H1 (cell line): ENCODE measurements at regions not wholly inside any gene's neighbourhood (a gene's known extent, or its start where the extent isn't known, plus 50 kb on each side); places are given as distances from the start of the nearest gene placed in this dataset.

Source experiments
- CTCF ChIA-PET: fragments of 300-600 bp; sonication (Branson Sonifier 250); formaldehyde crosslinking; loops from one replicate; lab custom pipeline; 2021; ENCODE audit not compliant: partially characterized antibody; lab: Charles Lee
- POLR2A ChIA-PET: fragments of 300-600 bp; sonication (Branson Sonifier 250); formaldehyde crosslinking; loops from one replicate; lab custom pipeline; 2021; ENCODE audit warnings: inconsistent platforms; ENCODE audit not compliant: partially characterized antibody; lab: Charles Lee
- DNase-seq, 2 experiments: peaks; one replicate each; pipeline versions ENCODE4 v3.0.0 to v3.0.0-alpha.2; 2010 to 2022; ENCODE audit warnings: low spot score in 2 of 2, low read depth in 1 of 2, mixed read lengths in 1 of 2
- FAIRE-seq: peaks from 2 replicates; lab custom pipeline; 2011; peaks lifted over from hg19 to GRCh38; lab: Jason Lieb, UNC
- H2AFZ ChIP-seq: 2 replicates; pipeline ENCODE4 v1.8.1; 2012; ENCODE audit warnings: low read length, inconsistent platforms
- H2AK5ac ChIP-seq: 2 replicates; pipeline ENCODE4 v1.6.1; 2013; ENCODE audit warnings: low read depth, low read length
- H2BK120ac ChIP-seq: replicated peaks from 2 replicates; pipeline ENCODE3; 2013; ENCODE audit warnings: low read depth, low read length, inconsistent platforms
- H2BK12ac ChIP-seq: 2 replicates; pipeline ENCODE4 v1.6.1; 2013; ENCODE audit warnings: low read depth, low read length
- H2BK15ac ChIP-seq: 2 replicates; pipeline ENCODE4 v1.6.1; 2013; ENCODE audit warnings: low read length
- H2BK20ac ChIP-seq: 2 replicates; pipeline ENCODE4 v1.6.1; 2013; ENCODE audit warnings: low read length
- H2BK5ac ChIP-seq: 2 replicates; pipeline ENCODE4 v1.6.1; 2013; ENCODE audit warnings: low read depth, low read length
- H3K14ac ChIP-seq: 2 replicates; pipeline ENCODE4 v1.6.1; 2013; ENCODE audit warnings: inconsistent platforms; ENCODE audit not compliant: insufficient read length
- H3K18ac ChIP-seq: 2 replicates; pipeline ENCODE4 v1.6.1; 2013; ENCODE audit warnings: low read length; ENCODE audit errors: extremely low read depth
- H3K23ac ChIP-seq: 2 replicates; pipeline ENCODE4 v1.6.1; 2013; ENCODE audit warnings: inconsistent platforms; ENCODE audit not compliant: insufficient read length
- H3K23me2 ChIP-seq: 2 replicates; pipeline ENCODE4 v1.6.1; 2013; ENCODE audit warnings: low read depth, low read length
- H3K27ac ChIP-seq: 2 replicates; pipeline ENCODE4 v1.6.1; 2011; ENCODE audit warnings: low read depth, low read length, inconsistent platforms
- H3K27me3 ChIP-seq, 4 experiments: replicated peaks in 1 of 4; 1 replicate in 1 of 4; 2 replicates in 3 of 4; pipeline versions ENCODE4 v1.6.1 to v1.8.1; 2011 to 2013; ENCODE audit warnings: low read length in 3 of 4, mild to moderate bottlenecking in 3 of 4, inconsistent platforms in 2 of 4, mixed read lengths in 2 of 4, moderate library complexity in 1 of 4; ENCODE audit not compliant: control insufficient read depth in 3 of 4, insufficient read depth in 3 of 4; ENCODE audit errors: extremely low read depth in 1 of 4
- H3K36me3 ChIP-seq, 4 experiments: 2 replicates each; pipeline versions ENCODE4 v1.6.1 to v1.8.1; 2011 to 2013; ENCODE audit warnings: mild to moderate bottlenecking in 4 of 4, low read length in 3 of 4, moderate library complexity in 2 of 4, control low read depth in 1 of 4, inconsistent platforms in 1 of 4; ENCODE audit not compliant: insufficient read depth in 4 of 4, control insufficient read depth in 2 of 4
- H3K4ac ChIP-seq: replicated peaks from 2 replicates; pipeline ENCODE3; 2013; ENCODE audit warnings: low read length, low read depth, mixed read lengths, inconsistent platforms; ENCODE audit not compliant: insufficient read length
- H3K4me1 ChIP-seq, 4 experiments: replicated peaks in 1 of 4; 1 replicate in 1 of 4; 2 replicates in 3 of 4; pipeline versions ENCODE4 v1.6.1 to v1.8.1; 2011 to 2013; ENCODE audit warnings: low read length in 3 of 4, inconsistent platforms in 2 of 4, mixed read lengths in 1 of 4; ENCODE audit not compliant: insufficient read depth in 4 of 4, control insufficient read depth in 3 of 4
- H3K4me2 ChIP-seq, 2 experiments: 2 replicates each; pipeline versions ENCODE4 v1.6.1 to v1.8.1; 2011 to 2013; ENCODE audit warnings: low read depth in 2 of 2, low read length in 2 of 2, control low read depth in 1 of 2, inconsistent platforms in 1 of 2, mild to moderate bottlenecking in 1 of 2; ENCODE audit not compliant: insufficient read depth in 1 of 2
- H3K4me3 ChIP-seq, 4 experiments: fragments of 200-600, 300-600 bp in 1 of 4; sonication (generic), shearing (Covaris generic), sonication (Bioruptor Twin) in 1 of 4; 2 replicates each; pipeline versions ENCODE4 v1.5.1 to v1.8.1; 2011 to 2016; ENCODE audit warnings: low read length in 4 of 4, low read depth in 3 of 4, control low read depth in 2 of 4, inconsistent platforms in 2 of 4, mild to moderate bottlenecking in 2 of 4, mixed read lengths in 1 of 4, moderate library complexity in 1 of 4; ENCODE audit not compliant: insufficient read depth in 2 of 4; ENCODE audit errors: extremely low read depth in 1 of 4
- H3K56ac ChIP-seq: replicated peaks from 2 replicates; pipeline ENCODE3; 2013; ENCODE audit warnings: low read depth, mild to moderate bottlenecking, mixed read lengths, low read length, inconsistent platforms; ENCODE audit not compliant: insufficient read length
- H3K79me1 ChIP-seq: 2 replicates; pipeline ENCODE4 v1.6.1; 2013; ENCODE audit warnings: low read depth, low read length, control low read depth
- H3K79me2 ChIP-seq, 2 experiments: 2 replicates each; pipeline versions ENCODE4 v1.6.1 to v1.8.1; 2012 to 2013; ENCODE audit warnings: low read length in 2 of 2, mild to moderate bottlenecking in 2 of 2, inconsistent platforms in 1 of 2; ENCODE audit not compliant: insufficient read depth in 2 of 2, control insufficient read depth in 1 of 2
- H3K9ac ChIP-seq, 4 experiments: replicated peaks in 1 of 4; 1 replicate in 1 of 4; 2 replicates in 3 of 4; pipeline versions ENCODE4 v1.6.1 to v1.8.1; 2011 to 2013; ENCODE audit warnings: low read depth in 3 of 4, low read length in 3 of 4, control low read depth in 2 of 4, mild to moderate bottlenecking in 2 of 4, moderate library complexity in 2 of 4, inconsistent platforms in 1 of 4; ENCODE audit errors: extremely low read depth in 1 of 4
- H3K9me3 ChIP-seq, 2 experiments: 2 replicates each; pipeline versions ENCODE4 v1.6.1 to v1.8.1; 2012 to 2013; ENCODE audit warnings: mild to moderate bottlenecking in 2 of 2, moderate library complexity in 2 of 2, control low read depth in 1 of 2, inconsistent platforms in 1 of 2, low read depth in 1 of 2, low read length in 1 of 2, mixed read lengths in 1 of 2; ENCODE audit not compliant: insufficient read depth in 2 of 2
- H4K20me1 ChIP-seq, 2 experiments: replicated peaks in 1 of 2; 2 replicates each; pipeline versions ENCODE3 to v1.8.1; 2011 to 2013; ENCODE audit warnings: inconsistent platforms in 2 of 2, low read length in 2 of 2, mild to moderate bottlenecking in 1 of 2; ENCODE audit not compliant: insufficient read depth in 2 of 2, control insufficient read depth in 1 of 2
- H4K5ac ChIP-seq: 2 replicates; pipeline ENCODE4 v1.6.1; 2013; ENCODE audit warnings: low read length, low read depth, mixed read lengths, inconsistent platforms; ENCODE audit not compliant: insufficient read length
- H4K8ac ChIP-seq: 2 replicates; pipeline ENCODE4 v1.8.0; 2013; ENCODE audit warnings: mild to moderate bottlenecking, moderate library complexity, low read length, inconsistent platforms; ENCODE audit not compliant: insufficient read depth; ENCODE audit errors: extremely low read depth
- H4K91ac ChIP-seq: replicated peaks from 2 replicates; pipeline ENCODE3; 2013; ENCODE audit warnings: low read length, mixed read lengths, inconsistent platforms; ENCODE audit not compliant: insufficient read length
- CBX5 ChIP-seq: fragments of 300-800, 300-1000 bp; sonication (generic); IDR thresholded peaks from 2 replicates; pipeline ENCODE4 v1.7.1; 2016; ENCODE audit warnings: antibody characterized with exemption, low read length, low read depth
- CHD1 ChIP-seq: IDR thresholded peaks from 2 replicates; pipeline ENCODE4 v1.6.1; 2012; ENCODE audit warnings: low read depth, low read length, improper control_type of control experiment
- CTBP2 ChIP-seq: IDR thresholded peaks from 2 replicates; pipeline ENCODE4 v1.7.0; 2011; ENCODE audit warnings: borderline replicate concordance, mild to moderate bottlenecking, moderate library complexity, mixed read lengths, low read length; ENCODE audit not compliant: insufficient read depth, insufficient read length
- JUN ChIP-seq: IDR thresholded peaks from 2 replicates; pipeline ENCODE4 v1.6.1; 2011; ENCODE audit warnings: low read depth, mild to moderate bottlenecking, improper control_type of control experiment, low read length
- JUND ChIP-seq: IDR thresholded peaks from 2 replicates; pipeline ENCODE4 v1.6.1; 2011; ENCODE audit warnings: mild to moderate bottlenecking, improper control_type of control experiment, low read length
- PHF8 ChIP-seq: fragments of 200-600 bp; sonication (generic); conservative IDR thresholded peaks from 2 replicates; pipeline ENCODE4 v1.7.1; 2012; ENCODE audit warnings: low read depth, mild to moderate bottlenecking, inconsistent platforms, low read length, moderate library complexity
- POLR2A ChIP-seq, 2 experiments: IDR thresholded peaks; 1 replicate in 1 of 2; 2 replicates in 1 of 2; pipeline ENCODE4 v1.6.1; 2011; ENCODE audit warnings: low read depth in 2 of 2, low read length in 2 of 2, mild to moderate bottlenecking in 2 of 2; ENCODE audit errors: control extremely low read depth in 1 of 2
- SP2 ChIP-seq: IDR thresholded peaks from 2 replicates; pipeline ENCODE4 v1.6.1; 2012; ENCODE audit warnings: mild to moderate bottlenecking, low read length, inconsistent platforms
- SP4 ChIP-seq: IDR thresholded peaks from 2 replicates; pipeline ENCODE4 v1.6.1; 2012; ENCODE audit warnings: low read length, inconsistent platforms
- SRF ChIP-seq: IDR thresholded peaks from 2 replicates; pipeline ENCODE4 v1.6.1; 2011; ENCODE audit warnings: mild to moderate bottlenecking, low read depth, low read length, moderate library complexity
- TBP ChIP-seq: IDR thresholded peaks from 2 replicates; pipeline ENCODE4 v1.6.1; 2011; ENCODE audit warnings: low read depth, low read length, improper control_type of control experiment
- TF ChIP-seq, protein P1 (sequence below): IDR thresholded peaks from 2 replicates; pipeline ENCODE4 v1.6.1; 2011; ENCODE audit warnings: low read depth, mild to moderate bottlenecking, low read length; ENCODE audit not compliant: insufficient read depth

DNA sequence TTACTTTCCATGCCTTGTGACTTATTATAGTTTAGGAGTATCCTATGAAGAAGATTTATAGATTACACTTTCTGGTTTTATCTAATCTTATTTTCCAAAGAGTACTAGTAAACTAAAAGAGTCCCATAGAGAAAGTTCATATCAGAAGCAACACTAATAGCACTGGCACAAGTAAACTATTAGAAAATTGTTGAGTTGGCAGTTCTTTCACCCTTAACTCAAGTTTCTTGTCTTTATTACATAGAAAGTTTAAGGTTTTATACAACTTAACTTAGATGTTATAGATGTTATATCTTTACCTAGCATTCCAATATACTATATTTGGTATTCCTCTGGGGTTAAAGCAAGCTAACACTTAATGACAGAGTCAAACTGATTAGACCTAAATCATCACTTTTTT is 437.8 kb upstream of the ARRDC3 start:
- H3K9me3 ChIP-seq: no peaks in the 10 kb centered on the region
- no peak overlapping the region for H3K23ac ChIP-seq
- H3K36me3 ChIP-seq: no peaks in the 10 kb centered on the region
- H2BK15ac ChIP-seq: no peak overlapping the region
- TF ChIP-seq POLR2A (IDR thresholded peaks at IDR 0.05; ENCODE audit: control extremely low read depth in 1 of 2, low read depth in 2 of 2, low read length in 2 of 2): no peak
- TF ChIP-seq, protein P1, sequence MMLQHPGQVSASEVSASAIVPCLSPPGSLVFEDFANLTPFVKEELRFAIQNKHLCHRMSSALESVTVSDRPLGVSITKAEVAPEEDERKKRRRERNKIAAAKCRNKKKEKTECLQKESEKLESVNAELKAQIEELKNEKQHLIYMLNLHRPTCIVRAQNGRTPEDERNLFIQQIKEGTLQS: no peak
- TF ChIP-seq CBX5: no peak
- no peak for TF ChIP-seq JUND
- TF ChIP-seq PHF8: no peak
- TF ChIP-seq TBP: no peak
- no peak for TF ChIP-seq CTBP2
- no peak for TF ChIP-seq SP2
- no peak for TF ChIP-seq JUN
- no peak for TF ChIP-seq CHD1
- TF ChIP-seq SRF: no peak
- TF ChIP-seq SP4: no peak
- no peak overlapping the region for H2AFZ ChIP-seq
- no peak overlapping the region for H3K56ac ChIP-seq
- H2BK5ac ChIP-seq: no peak overlapping the region
- no peak overlapping the region for H3K4ac ChIP-seq
- no peak overlapping the region for H3K9ac ChIP-seq
- H2AK5ac ChIP-seq: no peak overlapping the region
- H3K4me3 ChIP-seq: no peak overlapping the region
- no peaks in the 10 kb centered on the region for H4K20me1 ChIP-seq
- no peak overlapping the region for H3K14ac ChIP-seq
- H4K5ac ChIP-seq: no peak overlapping the region
- no peak overlapping the region for H2BK20ac ChIP-seq
- no peak overlapping the region for H2BK12ac ChIP-seq
- H3K27ac ChIP-seq: no peak overlapping the region
- no peaks in the 10 kb centered on the region for H3K79me1 ChIP-seq
- CTCF ChIA-PET: no interaction called here
- FAIRE-seq: no peak
- H3K4me2 ChIP-seq: no peak overlapping the region
- no peak for DNase-seq
- H2BK120ac ChIP-seq: no peak overlapping the region
- POLR2A ChIA-PET: interaction anchor here (0.7 kb wide), 1 partner anchor 34 kb away, joined by 3 read pairs; no protein-coding TSS in a partner anchor
- H4K8ac ChIP-seq: no peak overlapping the region
- H3K23me2 ChIP-seq: no peaks in the 10 kb centered on the region
- H3K27me3 ChIP-seq: no peaks in the 10 kb centered on the region
- H4K91ac ChIP-seq: no peak overlapping the region
- H3K18ac ChIP-seq: no peak overlapping the region
- H3K79me2 ChIP-seq: no peaks in the 10 kb centered on the region
- no peaks in the 10 kb centered on the region for H3K4me1 ChIP-seq
